ENCODE measurements at regions not wholly inside any gene's neighbourhood (a gene's known extent, or its start where the extent isn't known, plus 50 kb on each side); places are given as distances from the start of the nearest gene placed in this dataset.

- H3K27ac Mint-ChIP-seq (ENCODE audit: unreplicated experiment), result no peak overlapping the region
- no peak overlapping the region for H3K4me3 Mint-ChIP-seq
- no peak for DNase-seq (ENCODE audit: low read depth, low spot score)
- TF ChIP-seq CTCF (conservative IDR thresholded peaks at IDR 0.05), result no peak
- H3K27me3 Mint-ChIP-seq (ENCODE audit: low read depth), result no peaks in the 10 kb centered on the region
- H3K4me1 Mint-ChIP-seq, result no peaks in the 10 kb centered on the region
- H3K9me3 Mint-ChIP-seq, result no peaks in the 10 kb centered on the region
- H3K36me3 Mint-ChIP-seq (ENCODE audit: low read depth), result no peaks in the 10 kb centered on the region
Observed at GRCh38 chr5:173448856-173449255, 120.6 kb upstream of the STC2 start.

GRCh38 chr5:173443971-173444370 lies 115.8 kb upstream of the STC2 start:
- no peak for DNase-seq (ENCODE audit: low read depth, low spot score)
- Mint-ChIP-seq H3K27ac (ENCODE audit: unreplicated experiment) (no peak overlapping the region), H3K4me3 (no peak overlapping the region), H3K36me3 (ENCODE audit: low read depth) (no peaks in the 10 kb centered on the region), H3K9me3 (no peaks in the 10 kb centered on the region), H3K4me1 (no peaks in the 10 kb centered on the region), H3K27me3 (ENCODE audit: low read depth) (no peaks in the 10 kb centered on the region)
- TF ChIP-seq CTCF (conservative IDR thresholded peaks at IDR 0.05), result no peak

GRCh38 chr5:173441053-173441628 lies 112.9 kb upstream of the STC2 start:
- Mint-ChIP-seq H3K9me3 (no peaks in the 10 kb centered on the region), H3K27ac (ENCODE audit: unreplicated experiment) (no peak overlapping the region), H3K27me3 (ENCODE audit: low read depth) (no peaks in the 10 kb centered on the region), H3K4me3 (no peak overlapping the region), H3K4me1 (no peaks in the 10 kb centered on the region), H3K36me3 (ENCODE audit: low read depth) (no peaks in the 10 kb centered on the region)
- TF ChIP-seq CTCF (conservative IDR thresholded peaks at IDR 0.05), result no peak
- DNase-seq (ENCODE audit: low read depth, low spot score), result no peak

GRCh38 chr5:173438951-173439350 lies 110.7 kb upstream of the STC2 start:
- no peak for TF ChIP-seq CTCF (conservative IDR thresholded peaks at IDR 0.05)
- Mint-ChIP-seq H3K36me3 (ENCODE audit: low read depth) (no peaks in the 10 kb centered on the region), H3K27me3 (ENCODE audit: low read depth) (no peaks in the 10 kb centered on the region), H3K9me3 (no peaks in the 10 kb centered on the region), H3K4me3 (no peak overlapping the region), H3K27ac (ENCODE audit: unreplicated experiment) (no peak overlapping the region), H3K4me1 (peaks cover 4% of the 10 kb centered on the region)
- DNase-seq (ENCODE audit: low read depth, low spot score), result no peak

- Mint-ChIP-seq H3K4me1 (peaks cover 4% of the 10 kb centered on the region), H3K27me3 (ENCODE audit: low read depth) (no peaks in the 10 kb centered on the region), H3K4me3 (no peak overlapping the region), H3K36me3 (ENCODE audit: low read depth) (no peaks in the 10 kb centered on the region), H3K27ac (ENCODE audit: unreplicated experiment) (no peak overlapping the region), H3K9me3 (no peaks in the 10 kb centered on the region)
- no peak for DNase-seq (ENCODE audit: low read depth, low spot score)
- no peak for TF ChIP-seq CTCF (conservative IDR thresholded peaks at IDR 0.05)
Observed at GRCh38 chr5:173435447-173435846, 107.2 kb upstream of the STC2 start.

- H3K27ac Mint-ChIP-seq (ENCODE audit: unreplicated experiment), result no peak overlapping the region
- no peaks in the 10 kb centered on the region for H3K36me3 Mint-ChIP-seq (ENCODE audit: low read depth)
- no peaks in the 10 kb centered on the region for H3K9me3 Mint-ChIP-seq
- no peak for TF ChIP-seq CTCF (conservative IDR thresholded peaks at IDR 0.05)
- no peak for DNase-seq (ENCODE audit: low read depth, low spot score)
- no peak overlapping the region for H3K4me3 Mint-ChIP-seq
- no peaks in the 10 kb centered on the region for H3K27me3 Mint-ChIP-seq (ENCODE audit: low read depth)
- peaks cover 4% of the 10 kb centered on the region for H3K4me1 Mint-ChIP-seq
Observed at GRCh38 chr5:173434270-173434669, 106.1 kb upstream of the STC2 start.
